ENCODE measurements at regions not wholly inside any gene's neighbourhood (a gene's known extent, or its start where the extent isn't known, plus 50 kb on each side); places are given as distances from the start of the nearest gene placed in this dataset.

DNA sequence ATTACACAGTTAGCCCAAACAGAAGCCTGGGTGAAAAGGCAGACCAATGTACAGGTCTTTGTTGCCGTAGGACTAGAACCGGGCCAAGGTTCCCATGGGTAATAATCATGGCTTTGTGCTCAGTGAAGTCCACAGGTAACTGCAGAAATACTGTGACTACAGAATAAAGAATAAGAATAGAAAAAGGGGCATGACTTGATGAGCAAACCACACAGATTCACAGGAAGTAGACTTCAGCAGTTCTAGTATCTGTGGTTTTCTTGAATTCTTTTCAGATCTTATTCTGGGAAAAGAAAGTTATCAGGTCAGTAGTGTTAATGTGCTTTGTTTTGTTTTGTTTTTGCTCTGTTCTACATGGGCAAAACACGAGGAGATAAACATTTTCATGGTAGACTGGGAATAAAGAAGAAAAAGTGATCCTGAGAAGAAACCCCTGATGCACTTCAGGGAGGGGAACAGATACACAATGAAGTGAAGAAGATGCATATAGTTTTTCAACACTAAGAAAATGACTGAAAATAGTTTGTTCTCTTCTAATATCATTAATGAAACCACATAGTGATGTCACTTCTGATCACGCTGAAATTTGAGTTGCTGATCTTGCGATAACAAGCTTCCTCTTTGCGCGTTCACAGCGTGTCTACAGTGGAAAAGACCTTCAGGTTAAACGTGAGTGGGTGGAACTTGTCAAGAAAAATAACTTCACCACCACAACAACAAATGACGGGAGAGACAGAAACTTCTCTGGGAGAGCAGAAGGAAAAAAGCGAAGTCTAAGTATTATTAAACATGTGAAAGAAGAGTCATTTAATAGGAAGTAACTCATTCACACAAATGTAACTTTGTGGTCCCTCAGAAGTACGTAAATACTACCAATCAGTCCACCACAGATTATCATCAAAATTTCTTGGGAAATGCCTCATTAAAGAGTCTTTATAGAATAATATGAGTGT lies 315.8 kb upstream of the SATB1 start:
- TF ChIP-seq, protein P1, sequence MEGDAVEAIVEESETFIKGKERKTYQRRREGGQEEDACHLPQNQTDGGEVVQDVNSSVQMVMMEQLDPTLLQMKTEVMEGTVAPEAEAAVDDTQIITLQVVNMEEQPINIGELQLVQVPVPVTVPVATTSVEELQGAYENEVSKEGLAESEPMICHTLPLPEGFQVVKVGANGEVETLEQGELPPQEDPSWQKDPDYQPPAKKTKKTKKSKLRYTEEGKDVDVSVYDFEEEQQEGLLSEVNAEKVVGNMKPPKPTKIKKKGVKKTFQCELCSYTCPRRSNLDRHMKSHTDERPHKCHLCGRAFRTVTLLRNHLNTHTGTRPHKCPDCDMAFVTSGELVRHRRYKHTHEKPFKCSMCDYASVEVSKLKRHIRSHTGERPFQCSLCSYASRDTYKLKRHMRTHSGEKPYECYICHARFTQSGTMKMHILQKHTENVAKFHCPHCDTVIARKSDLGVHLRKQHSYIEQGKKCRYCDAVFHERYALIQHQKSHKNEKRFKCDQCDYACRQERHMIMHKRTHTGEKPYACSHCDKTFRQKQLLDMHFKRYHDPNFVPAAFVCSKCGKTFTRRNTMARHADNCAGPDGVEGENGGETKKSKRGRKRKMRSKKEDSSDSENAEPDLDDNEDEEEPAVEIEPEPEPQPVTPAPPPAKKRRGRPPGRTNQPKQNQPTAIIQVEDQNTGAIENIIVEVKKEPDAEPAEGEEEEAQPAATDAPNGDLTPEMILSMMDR (conservative IDR thresholded peaks at IDR 0.05; ENCODE audit: low read depth, low read length) = no peak
- DNase-seq (ENCODE audit: low read depth) = no peak
- H3K4me3 ChIP-seq (ENCODE audit: low read depth, low read length) = no peak overlapping the region

- TF ChIP-seq, protein P1 (conservative IDR thresholded peaks at IDR 0.05; ENCODE audit: low read depth, low read length) = no peak
- no peak for DNase-seq (ENCODE audit: low read depth)
- H3K4me3 ChIP-seq (ENCODE audit: low read depth, low read length) = no peak overlapping the region
These were observed 313.9 kb upstream of the SATB1 start for GRCh38 chr3:18739099-18739433.

GRCh38 chr3:18738393-18739098 lies 313.4 kb upstream of the SATB1 start:
- DNase-seq (ENCODE audit: low read depth) = no peak
- TF ChIP-seq, protein P1 (conservative IDR thresholded peaks at IDR 0.05; ENCODE audit: low read depth, low read length) = no peak
- no peak overlapping the region for H3K4me3 ChIP-seq (ENCODE audit: low read depth, low read length)

DNA sequence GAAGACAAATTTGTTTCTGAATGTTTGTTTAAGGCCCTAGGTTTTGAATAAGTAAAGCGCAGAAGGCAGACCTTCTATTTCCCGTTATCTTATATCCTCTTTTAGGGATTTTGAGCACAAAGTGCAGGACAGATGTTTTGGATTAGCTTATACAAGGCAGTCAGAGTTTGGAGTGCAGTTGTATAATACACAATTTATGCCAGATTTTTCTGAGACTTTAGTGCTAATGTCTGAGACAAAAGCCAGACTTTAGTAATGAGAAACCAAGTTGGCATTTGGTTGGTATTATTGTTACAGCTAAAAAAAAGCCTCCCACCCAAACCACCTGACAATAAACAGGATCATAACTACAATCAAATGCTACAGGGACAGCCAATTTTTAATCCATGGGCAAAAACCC lies 309.9 kb upstream of the SATB1 start:
- TF ChIP-seq, protein P1 (conservative IDR thresholded peaks at IDR 0.05; ENCODE audit: low read depth, low read length) = no peak
- DNase-seq (ENCODE audit: low read depth) = no peak
- H3K4me3 ChIP-seq (ENCODE audit: low read depth, low read length) = no peak overlapping the region

GRCh38 chr3:18734309-18734708 lies 309.2 kb upstream of the SATB1 start:
- TF ChIP-seq, protein P1 (conservative IDR thresholded peaks at IDR 0.05; ENCODE audit: low read depth, low read length) = no peak
- DNase-seq (ENCODE audit: low read depth) = no peak
- H3K4me3 ChIP-seq (ENCODE audit: low read depth, low read length) = no peak overlapping the region

DNA sequence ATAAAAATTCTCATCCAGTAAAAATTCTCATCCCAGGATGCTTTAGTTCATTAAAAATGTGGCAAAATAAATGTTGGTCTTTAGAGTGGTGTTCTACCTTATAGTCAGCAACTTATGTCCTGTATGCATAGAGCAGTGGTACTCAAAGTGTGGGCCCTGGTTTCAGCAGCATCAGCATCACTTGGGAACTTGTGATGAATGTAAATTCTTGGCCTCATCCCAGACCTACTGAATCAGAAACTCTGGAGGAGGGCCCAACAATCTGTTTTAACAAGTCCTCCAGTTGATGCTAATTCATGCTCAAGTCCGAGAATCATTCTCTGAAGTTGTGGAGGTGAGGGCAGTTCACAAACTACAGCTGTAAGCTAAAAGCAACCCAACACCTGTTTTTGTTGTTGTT lies 307.3 kb upstream of the SATB1 start:
- H3K4me3 ChIP-seq (ENCODE audit: low read depth, low read length) = no peak overlapping the region
- TF ChIP-seq, protein P1 (conservative IDR thresholded peaks at IDR 0.05; ENCODE audit: low read depth, low read length) = no peak
- no peak for DNase-seq (ENCODE audit: low read depth)

All from choroid plexus epithelial cell (primary cell).